ENCODE measurements at regions not wholly inside any gene's neighbourhood (a gene's known extent, or its start where the extent isn't known, plus 50 kb on each side); places are given as distances from the start of the nearest gene placed in this dataset.

GRCh38 chr14:95025218-95025617, 132.1 kb downstream of the DICER1 start:
- Histone ChIP-seq H3K27me3 (ENCODE audit: low read depth) (peaks cover 21% of the 10 kb centered on the region), H3K9me3 (replicated peaks) (peaks cover 22% of the 10 kb centered on the region), H3K4me3 (no peak overlapping the region), H3K4me1 (no peaks in the 10 kb centered on the region), H3K27ac (replicated peaks) (no peak overlapping the region), H3K36me3 (no peaks in the 10 kb centered on the region)
- DNase-seq, result no peak
- intact Hi-C loops (cut with micrococcal nuclease), result no loop called here
- TF ChIP-seq CTCF (IDR thresholded peaks at IDR 0.05; ENCODE audit: borderline replicate concordance), result no peak

- Histone ChIP-seq H3K4me1 (no peaks in the 10 kb centered on the region), H3K27ac (replicated peaks) (no peak overlapping the region), H3K4me3 (no peak overlapping the region), H3K27me3 (ENCODE audit: low read depth) (peaks cover 21% of the 10 kb centered on the region), H3K9me3 (replicated peaks) (peaks cover 13% of the 10 kb centered on the region), H3K36me3 (no peaks in the 10 kb centered on the region)
- no peak for TF ChIP-seq CTCF (IDR thresholded peaks at IDR 0.05; ENCODE audit: borderline replicate concordance)
- no peak for DNase-seq
- intact Hi-C loops (cut with micrococcal nuclease), result no loop called here
Observed at GRCh38 chr14:95024380-95024779, 132.9 kb downstream of the DICER1 start.

GRCh38 chr14:95023886-95024285, 133.4 kb downstream of the DICER1 start:
- Histone ChIP-seq H3K9me3 (replicated peaks) (peaks cover 10% of the 10 kb centered on the region), H3K36me3 (no peaks in the 10 kb centered on the region), H3K27ac (replicated peaks) (no peak overlapping the region), H3K27me3 (ENCODE audit: low read depth) (peaks cover 21% of the 10 kb centered on the region), H3K4me3 (no peak overlapping the region), H3K4me1 (no peaks in the 10 kb centered on the region)
- intact Hi-C loops (cut with micrococcal nuclease), result no loop called here
- no peak for TF ChIP-seq CTCF (IDR thresholded peaks at IDR 0.05; ENCODE audit: borderline replicate concordance)
- no peak for DNase-seq

- H3K27ac ChIP-seq (replicated peaks), result no peak overlapping the region
- no peaks in the 10 kb centered on the region for H3K4me1 ChIP-seq
- no peak for DNase-seq
- intact Hi-C loops (cut with micrococcal nuclease), result no loop called here
- no peaks in the 10 kb centered on the region for H3K36me3 ChIP-seq
- H3K4me3 ChIP-seq, result no peak overlapping the region
- H3K27me3 ChIP-seq (ENCODE audit: low read depth), result peaks cover 21% of the 10 kb centered on the region
- H3K9me3 ChIP-seq (replicated peaks), result peaks cover 10% of the 10 kb centered on the region
- no peak for TF ChIP-seq CTCF (IDR thresholded peaks at IDR 0.05; ENCODE audit: borderline replicate concordance)
Observed at GRCh38 chr14:95023115-95023514, 134.2 kb downstream of the DICER1 start.

GRCh38 chr14:95021588-95021987, 135.7 kb downstream of the DICER1 start:
- Histone ChIP-seq H3K9me3 (replicated peaks) (peaks cover 10% of the 10 kb centered on the region), H3K27me3 (ENCODE audit: low read depth) (peaks cover 21% of the 10 kb centered on the region), H3K4me1 (no peaks in the 10 kb centered on the region), H3K36me3 (no peaks in the 10 kb centered on the region), H3K4me3 (no peak overlapping the region), H3K27ac (replicated peaks) (no peak overlapping the region)
- TF ChIP-seq CTCF (IDR thresholded peaks at IDR 0.05; ENCODE audit: borderline replicate concordance), result no peak
- intact Hi-C loops (cut with micrococcal nuclease), result no loop called here
- DNase-seq, result no peak

- no peak overlapping the region for H3K4me3 ChIP-seq
- DNase-seq, result no peak
- intact Hi-C loops (cut with micrococcal nuclease), result no loop called here
- H3K4me1 ChIP-seq, result no peaks in the 10 kb centered on the region
- peaks cover 21% of the 10 kb centered on the region for H3K9me3 ChIP-seq (replicated peaks)
- H3K27ac ChIP-seq (replicated peaks), result no peak overlapping the region
- no peaks in the 10 kb centered on the region for H3K36me3 ChIP-seq
- no peak for TF ChIP-seq CTCF (IDR thresholded peaks at IDR 0.05; ENCODE audit: borderline replicate concordance)
- peaks cover 4% of the 10 kb centered on the region for H3K27me3 ChIP-seq (ENCODE audit: low read depth)
Observed at GRCh38 chr14:95018821-95019220, 138.5 kb downstream of the DICER1 start.

All from left ventricle myocardium inferior (tissue), 1 donor.